Iris pigment epithelial cell (primary cell): ENCODE measurements at regions not wholly inside any gene's neighbourhood (a gene's known extent, or its start where the extent isn't known, plus 50 kb on each side); places are given as distances from the start of the nearest gene placed in this dataset.

Experiments used
- DNase-seq: peaks from one replicate; pipeline ENCODE4 v3.0.0-alpha.2; 2011; ENCODE audit warnings: low read depth

GRCh38 chr2:128632501-128632800, 313.8 kb upstream of the HS6ST1 start:
- DNase-seq, result no peak

- DNase-seq, result no peak
Observed at GRCh38 chr2:128633501-128633900, 314.8 kb upstream of the HS6ST1 start.

GRCh38 chr2:128635361-128635900, 316.8 kb upstream of the HS6ST1 start:
- DNase-seq, result no peak

- no peak for DNase-seq
Observed at GRCh38 chr2:128636802-128637147, 318.1 kb upstream of the HS6ST1 start.

- no peak for DNase-seq
Observed at GRCh38 chr2:128637481-128638155, 318.9 kb upstream of the HS6ST1 start.

GRCh38 chr2:128638341-128639119, 319.9 kb upstream of the HS6ST1 start:
- DNase-seq, result no peak

GRCh38 chr2:128639120-128639477, 320.4 kb upstream of the HS6ST1 start:
- DNase-seq, result no peak

GRCh38 chr2:128639693-128640092, 321.0 kb upstream of the HS6ST1 start:
- DNase-seq, result no peak

GRCh38 chr2:128640166-128640844, 321.6 kb upstream of the HS6ST1 start:
- DNase-seq, result no peak

GRCh38 chr2:128640845-128641360, 322.2 kb upstream of the HS6ST1 start:
- no peak for DNase-seq

GRCh38 chr2:128641421-128642080, 322.9 kb upstream of the HS6ST1 start:
- no peak for DNase-seq

GRCh38 chr2:128642316-128642715, 323.6 kb upstream of the HS6ST1 start:
- DNase-seq, result no peak

GRCh38 chr2:128642821-128643220, 324.2 kb upstream of the HS6ST1 start:
- DNase-seq, result no peak

- no peak for DNase-seq
Observed at GRCh38 chr2:128643221-128644065, 324.8 kb upstream of the HS6ST1 start.

- no peak for DNase-seq
Observed at GRCh38 chr2:128644156-128644555, 325.5 kb upstream of the HS6ST1 start.

- no peak for DNase-seq
Observed at GRCh38 chr2:128644718-128645256, 326.1 kb upstream of the HS6ST1 start.

GRCh38 chr2:128645631-128646030, 327.0 kb upstream of the HS6ST1 start:
- DNase-seq, result no peak

- no peak for DNase-seq
Observed at GRCh38 chr2:128646091-128646490, 327.4 kb upstream of the HS6ST1 start.

- DNase-seq, result no peak
Observed at GRCh38 chr2:128646691-128647090, 328.0 kb upstream of the HS6ST1 start.

GRCh38 chr2:128651000-128651399, 332.3 kb upstream of the HS6ST1 start:
- DNase-seq, result no peak

GRCh38 chr2:128654408-128654807, 335.7 kb upstream of the HS6ST1 start:
- DNase-seq, result no peak
